ENCODE measurements at regions not wholly inside any gene's neighbourhood (a gene's known extent, or its start where the extent isn't known, plus 50 kb on each side); places are given as distances from the start of the nearest gene placed in this dataset.

DNA sequence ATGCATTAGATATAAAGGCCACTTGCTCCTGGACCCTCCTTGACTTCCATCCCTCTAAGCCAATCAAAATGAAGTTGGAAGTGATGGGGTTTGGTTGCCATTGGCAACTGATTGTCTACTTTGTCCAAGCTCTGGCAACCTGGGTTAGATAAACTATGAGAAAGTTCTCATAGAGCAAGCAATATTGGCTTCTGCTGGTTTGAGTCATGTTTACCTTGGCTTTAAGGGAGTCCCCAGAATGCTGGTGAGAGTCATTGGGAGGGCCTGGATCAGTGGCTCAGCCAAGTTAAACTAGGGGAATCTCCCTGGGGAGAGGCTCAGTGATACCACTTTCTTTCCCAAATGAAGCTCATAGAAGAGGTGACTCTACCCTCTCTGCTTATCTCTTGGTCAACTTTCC lies 176.3 kb upstream of the ROPN1 start:
- Histone ChIP-seq H3K9me3 (ENCODE audit: control insufficient read depth, insufficient read depth, low read depth, low read length) (no peaks in the 10 kb centered on the region), H3K27ac (ENCODE audit: low read length) (no peak overlapping the region), H3K27me3 (ENCODE audit: control insufficient read depth, insufficient read depth, low read length) (peaks cover 16% of the 10 kb centered on the region), H3K4me1 (ENCODE audit: control insufficient read depth, insufficient read depth, low read length) (no peaks in the 10 kb centered on the region), H3K36me3 (ENCODE audit: control insufficient read depth, insufficient read depth, low read length) (no peaks in the 10 kb centered on the region), H3K4me3 (ENCODE audit: low read depth in 2 of 2, low read length in 2 of 2) (no peak overlapping the region)
- TF ChIP-seq TCF7L2 (IDR thresholded peaks at IDR 0.05; ENCODE audit: low read depth, low read length) (no peak), SIN3A (IDR thresholded peaks at IDR 0.05; ENCODE audit: borderline replicate concordance, insufficient read depth, low read depth, low read length) (no peak), POLR2AphosphoS5 (IDR thresholded peaks at IDR 0.05; ENCODE audit: low read depth, low read length) (no peak)
- TF ChIP-seq, protein P1, sequence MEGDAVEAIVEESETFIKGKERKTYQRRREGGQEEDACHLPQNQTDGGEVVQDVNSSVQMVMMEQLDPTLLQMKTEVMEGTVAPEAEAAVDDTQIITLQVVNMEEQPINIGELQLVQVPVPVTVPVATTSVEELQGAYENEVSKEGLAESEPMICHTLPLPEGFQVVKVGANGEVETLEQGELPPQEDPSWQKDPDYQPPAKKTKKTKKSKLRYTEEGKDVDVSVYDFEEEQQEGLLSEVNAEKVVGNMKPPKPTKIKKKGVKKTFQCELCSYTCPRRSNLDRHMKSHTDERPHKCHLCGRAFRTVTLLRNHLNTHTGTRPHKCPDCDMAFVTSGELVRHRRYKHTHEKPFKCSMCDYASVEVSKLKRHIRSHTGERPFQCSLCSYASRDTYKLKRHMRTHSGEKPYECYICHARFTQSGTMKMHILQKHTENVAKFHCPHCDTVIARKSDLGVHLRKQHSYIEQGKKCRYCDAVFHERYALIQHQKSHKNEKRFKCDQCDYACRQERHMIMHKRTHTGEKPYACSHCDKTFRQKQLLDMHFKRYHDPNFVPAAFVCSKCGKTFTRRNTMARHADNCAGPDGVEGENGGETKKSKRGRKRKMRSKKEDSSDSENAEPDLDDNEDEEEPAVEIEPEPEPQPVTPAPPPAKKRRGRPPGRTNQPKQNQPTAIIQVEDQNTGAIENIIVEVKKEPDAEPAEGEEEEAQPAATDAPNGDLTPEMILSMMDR (IDR thresholded peaks at IDR 0.05) = no peak
- TF ChIP-seq, protein P2, sequence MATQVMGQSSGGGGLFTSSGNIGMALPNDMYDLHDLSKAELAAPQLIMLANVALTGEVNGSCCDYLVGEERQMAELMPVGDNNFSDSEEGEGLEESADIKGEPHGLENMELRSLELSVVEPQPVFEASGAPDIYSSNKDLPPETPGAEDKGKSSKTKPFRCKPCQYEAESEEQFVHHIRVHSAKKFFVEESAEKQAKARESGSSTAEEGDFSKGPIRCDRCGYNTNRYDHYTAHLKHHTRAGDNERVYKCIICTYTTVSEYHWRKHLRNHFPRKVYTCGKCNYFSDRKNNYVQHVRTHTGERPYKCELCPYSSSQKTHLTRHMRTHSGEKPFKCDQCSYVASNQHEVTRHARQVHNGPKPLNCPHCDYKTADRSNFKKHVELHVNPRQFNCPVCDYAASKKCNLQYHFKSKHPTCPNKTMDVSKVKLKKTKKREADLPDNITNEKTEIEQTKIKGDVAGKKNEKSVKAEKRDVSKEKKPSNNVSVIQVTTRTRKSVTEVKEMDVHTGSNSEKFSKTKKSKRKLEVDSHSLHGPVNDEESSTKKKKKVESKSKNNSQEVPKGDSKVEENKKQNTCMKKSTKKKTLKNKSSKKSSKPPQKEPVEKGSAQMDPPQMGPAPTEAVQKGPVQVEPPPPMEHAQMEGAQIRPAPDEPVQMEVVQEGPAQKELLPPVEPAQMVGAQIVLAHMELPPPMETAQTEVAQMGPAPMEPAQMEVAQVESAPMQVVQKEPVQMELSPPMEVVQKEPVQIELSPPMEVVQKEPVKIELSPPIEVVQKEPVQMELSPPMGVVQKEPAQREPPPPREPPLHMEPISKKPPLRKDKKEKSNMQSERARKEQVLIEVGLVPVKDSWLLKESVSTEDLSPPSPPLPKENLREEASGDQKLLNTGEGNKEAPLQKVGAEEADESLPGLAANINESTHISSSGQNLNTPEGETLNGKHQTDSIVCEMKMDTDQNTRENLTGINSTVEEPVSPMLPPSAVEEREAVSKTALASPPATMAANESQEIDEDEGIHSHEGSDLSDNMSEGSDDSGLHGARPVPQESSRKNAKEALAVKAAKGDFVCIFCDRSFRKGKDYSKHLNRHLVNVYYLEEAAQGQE (IDR thresholded peaks at IDR 0.05; ENCODE audit: insufficient read depth in 1 of 2, low read depth in 2 of 2, low read length in 1 of 2) = no peak
- CTCF ChIA-PET = no interaction called here
- intact Hi-C loops (cut with micrococcal nuclease; ENCODE audit: unreplicated experiment) = no loop called here
- DNase-seq (ENCODE audit: low read depth, low spot score) (no peak), ATAC-seq (no peak)
- BruUV-seq (replicated peaks) = no TSS peak
- POLR2A ChIA-PET = no interaction called here
- in situ Hi-C loops (cut with HindIII; ENCODE audit: low pct_unique_long_range_greater_than_20kb, low sequenced_read_pairs) = no loop called here

DNA sequence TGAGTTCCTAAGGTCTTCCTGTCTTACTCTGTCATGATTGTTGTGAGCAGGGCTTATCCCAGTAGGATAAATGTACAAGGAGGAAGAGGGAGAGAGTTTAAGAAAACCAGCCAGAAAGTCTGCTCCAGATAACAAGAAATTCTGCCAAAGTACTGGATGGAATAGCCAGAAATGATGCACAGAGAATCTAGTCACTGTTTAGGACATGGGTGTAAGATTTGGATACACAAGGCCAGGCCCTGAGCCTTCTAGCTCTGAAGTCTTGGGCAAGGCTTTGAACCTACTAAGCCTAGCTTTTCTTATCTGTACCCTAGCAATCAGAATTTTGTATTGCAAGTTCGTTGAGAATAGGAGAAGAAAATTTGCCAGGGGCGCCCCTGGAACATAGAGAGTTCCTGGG lies 180.4 kb upstream of the ROPN1 start:
- in situ Hi-C loops (cut with HindIII; ENCODE audit: low pct_unique_long_range_greater_than_20kb, low sequenced_read_pairs) = no loop called here
- CTCF ChIA-PET = no interaction called here
- no peak overlapping the region for H3K27ac ChIP-seq (ENCODE audit: low read length)

More for the DNA sequence above, 180.4 kb upstream of the ROPN1 start:
- ATAC-seq (no peak), DNase-seq (ENCODE audit: low read depth, low spot score) (no peak)
- H3K36me3 ChIP-seq (ENCODE audit: control insufficient read depth, insufficient read depth, low read length) = no peaks in the 10 kb centered on the region
- no peak overlapping the region for H3K4me3 ChIP-seq (ENCODE audit: low read depth in 2 of 2, low read length in 2 of 2)
- BruUV-seq (replicated peaks) = no TSS peak
- H3K9me3 ChIP-seq (ENCODE audit: control insufficient read depth, insufficient read depth, low read depth, low read length) = no peaks in the 10 kb centered on the region
- H3K4me1 ChIP-seq (ENCODE audit: control insufficient read depth, insufficient read depth, low read length) = no peaks in the 10 kb centered on the region
- POLR2A ChIA-PET = no interaction called here
- TF ChIP-seq SIN3A (IDR thresholded peaks at IDR 0.05; ENCODE audit: borderline replicate concordance, insufficient read depth, low read depth, low read length) (no peak), TCF7L2 (IDR thresholded peaks at IDR 0.05; ENCODE audit: low read depth, low read length) (no peak), POLR2AphosphoS5 (IDR thresholded peaks at IDR 0.05; ENCODE audit: low read depth, low read length) (no peak)
- TF ChIP-seq, protein P2 (IDR thresholded peaks at IDR 0.05; ENCODE audit: insufficient read depth in 1 of 2, low read depth in 2 of 2, low read length in 1 of 2) = no peak
- TF ChIP-seq, protein P1 (IDR thresholded peaks at IDR 0.05) = no peak
- peaks cover 9% of the 10 kb centered on the region for H3K27me3 ChIP-seq (ENCODE audit: control insufficient read depth, insufficient read depth, low read length)
- intact Hi-C loops (cut with micrococcal nuclease; ENCODE audit: unreplicated experiment) = no loop called here
